H54 (cell line): ENCODE measurements at regions not wholly inside any gene's neighbourhood (a gene's known extent, or its start where the extent isn't known, plus 50 kb on each side); places are given as distances from the start of the nearest gene placed in this dataset.

Experiments used
- DNase-seq: peaks from one replicate; pipeline ENCODE4 v3.0.0; 2011; ENCODE audit warnings: low spot score, mixed read lengths; ENCODE audit not compliant: insufficient read length
- FAIRE-seq: peaks from 3 replicates; lab custom pipeline; 2011; peaks lifted over from hg19 to GRCh38; lab: Jason Lieb, UNC
- POLR2A ChIP-seq: IDR thresholded peaks from 2 replicates; pipeline ENCODE4 v1.6.1; 2011; ENCODE audit warnings: low read depth, mild to moderate bottlenecking, low read length

- DNase-seq = no peak
- TF ChIP-seq POLR2A = no peak
- no peak for FAIRE-seq
Measured at GRCh38 chr18:77442393-77442792, 192.7 kb downstream of the GALR1 start.

- DNase-seq = no peak
- FAIRE-seq = no peak
- TF ChIP-seq POLR2A = no peak
Measured at GRCh38 chr18:77444385-77444784, 194.7 kb downstream of the GALR1 start.

GRCh38 chr18:77448046-77448445, 198.4 kb downstream of the GALR1 start:
- no peak for TF ChIP-seq POLR2A
- FAIRE-seq (no peak), DNase-seq (no peak)

DNA sequence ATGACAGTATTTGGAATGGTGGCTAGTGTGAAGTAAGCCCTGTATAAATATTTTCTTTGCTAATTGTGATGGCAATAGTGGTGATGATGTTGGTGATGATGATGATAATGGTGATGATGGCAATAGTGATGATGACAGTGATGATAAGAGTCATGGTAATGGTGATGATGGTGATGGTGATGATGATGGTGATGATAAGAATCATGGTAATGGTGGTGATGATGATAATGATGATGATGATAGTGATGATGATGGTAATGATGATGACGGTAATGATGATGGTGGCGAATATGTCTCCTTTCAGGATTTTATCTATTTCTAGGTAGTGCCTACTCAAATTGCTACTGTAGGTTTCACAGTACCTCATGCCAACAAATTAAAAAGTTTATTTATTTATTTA, 205.4 kb downstream of the GALR1 start:
- DNase-seq (no peak), FAIRE-seq (no peak)
- no peak for TF ChIP-seq POLR2A

- DNase-seq = no peak
- FAIRE-seq = no peak
- no peak for TF ChIP-seq POLR2A
Measured at GRCh38 chr18:77457681-77458080, 208.0 kb downstream of the GALR1 start.

GRCh38 chr18:77461062-77461688, 211.5 kb downstream of the GALR1 start:
- DNase-seq (no peak), FAIRE-seq (no peak)
- TF ChIP-seq POLR2A = no peak

DNA sequence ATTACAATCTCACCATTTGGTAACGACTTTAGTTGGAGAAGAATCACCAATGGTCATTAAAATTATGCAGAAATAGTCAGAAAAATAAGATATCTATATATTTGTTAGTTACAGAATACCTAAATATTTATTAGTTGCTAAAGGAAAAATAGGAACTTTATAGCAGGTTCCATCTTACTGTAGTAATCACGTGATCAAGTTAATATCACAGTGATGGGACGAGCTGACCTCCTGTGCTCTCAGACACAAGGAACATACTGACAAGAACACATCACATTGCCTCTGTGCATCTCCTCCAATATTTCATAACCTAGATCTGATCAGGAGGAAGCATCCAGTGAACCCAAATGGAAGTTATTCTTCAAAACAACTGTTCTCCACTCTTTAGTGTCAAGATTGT, 215.3 kb downstream of the GALR1 start:
- DNase-seq = no peak
- no peak for FAIRE-seq
- TF ChIP-seq POLR2A = no peak

DNA sequence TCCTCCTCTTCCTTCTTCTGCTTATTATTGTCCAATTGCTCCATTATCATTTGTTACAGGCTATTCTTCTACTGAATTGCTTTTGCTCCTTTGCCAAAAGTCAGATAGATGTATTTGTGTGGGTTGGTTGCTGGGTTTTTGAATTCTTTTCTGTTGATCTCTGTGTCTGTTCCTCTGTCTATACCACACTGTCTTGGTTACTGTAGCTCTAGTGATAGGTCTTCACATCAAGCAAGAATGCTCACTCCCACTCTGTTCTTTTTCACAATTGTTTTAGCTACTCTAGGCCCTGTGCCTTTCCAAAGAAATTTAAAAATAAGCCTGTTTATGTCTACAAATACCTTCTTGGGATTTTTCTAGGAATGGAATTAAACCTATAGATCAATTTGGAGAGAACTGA, 217.2 kb downstream of the GALR1 start:
- FAIRE-seq (no peak), DNase-seq (no peak)
- no peak for TF ChIP-seq POLR2A

GRCh38 chr18:77469131-77469530, 219.5 kb downstream of the GALR1 start:
- no peak for TF ChIP-seq POLR2A
- DNase-seq (no peak), FAIRE-seq (no peak)

GRCh38 chr18:77470569-77471413, 221.1 kb downstream of the GALR1 start:
- no peak for TF ChIP-seq POLR2A

GRCh38 chr18:77472509-77472908, 222.9 kb downstream of the GALR1 start:
- TF ChIP-seq POLR2A = no peak
- FAIRE-seq = no peak
- no peak for DNase-seq

More at GRCh38 chr18:77470569-77471413, 221.1 kb downstream of the GALR1 start:
- no peak for FAIRE-seq
- no peak for DNase-seq

DNA sequence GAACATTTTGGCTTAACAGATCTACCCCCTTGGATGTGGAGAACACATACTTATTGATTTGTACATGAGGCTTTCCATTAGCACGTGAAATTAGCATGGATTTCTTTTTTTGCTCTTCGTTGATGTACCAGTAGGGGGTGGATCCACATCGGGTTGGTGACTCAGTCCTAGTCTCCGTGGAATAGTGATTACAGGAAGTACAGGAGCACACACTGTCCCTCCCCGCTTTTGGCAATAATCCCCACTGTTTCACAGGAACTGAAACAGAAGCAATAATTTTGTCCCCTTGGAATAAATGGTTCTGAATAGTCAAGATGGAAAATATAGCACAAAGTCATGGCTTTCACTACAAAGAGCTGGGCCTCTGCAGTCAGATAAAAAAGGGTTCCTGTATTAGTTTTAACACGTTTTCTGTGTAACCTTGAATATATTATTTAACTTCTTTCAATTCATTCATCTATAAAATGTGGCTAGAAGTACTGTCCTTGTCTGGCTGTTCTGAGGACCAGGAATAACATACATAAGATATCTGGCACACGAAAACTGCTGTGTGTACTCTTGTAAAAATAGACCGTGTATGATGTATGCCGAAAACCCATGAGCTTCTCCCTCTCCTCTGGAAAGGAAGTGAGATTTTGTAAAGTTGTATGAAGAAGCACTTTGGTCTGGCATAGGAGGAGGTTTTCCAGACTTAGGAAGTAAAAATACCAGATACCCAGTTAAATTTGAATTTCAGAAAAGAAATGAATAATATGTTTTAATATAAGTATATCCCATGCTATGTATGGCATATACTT, 229.2 kb downstream of the GALR1 start:
- FAIRE-seq = no peak
- TF ChIP-seq POLR2A = no peak
- no peak for DNase-seq

DNA sequence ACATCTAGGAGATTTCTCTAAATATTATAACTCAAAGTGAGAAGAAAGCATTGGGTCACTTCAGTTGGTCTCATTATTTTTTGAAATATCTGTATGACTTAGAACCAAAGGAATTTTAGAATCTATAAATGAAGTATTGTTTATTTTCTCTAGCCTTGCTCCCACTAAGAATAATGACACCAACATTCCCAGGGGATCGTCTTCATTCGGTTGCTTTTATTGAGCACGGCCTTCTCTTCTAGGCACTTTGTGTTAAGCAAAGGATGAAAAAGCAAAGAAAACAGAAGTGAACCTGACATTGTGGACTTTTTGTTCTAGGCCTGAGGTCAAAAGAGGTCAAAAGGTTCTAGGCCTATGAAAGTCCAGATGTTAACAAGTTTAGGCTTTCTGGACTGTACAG, 231.9 kb downstream of the GALR1 start:
- DNase-seq (no peak), FAIRE-seq (no peak)
- no peak for TF ChIP-seq POLR2A
